ENCODE measurements at regions not wholly inside any gene's neighbourhood (a gene's known extent, or its start where the extent isn't known, plus 50 kb on each side); places are given as distances from the start of the nearest gene placed in this dataset.

GRCh38 chr2:221312634-221313033, 259.5 kb downstream of the EPHA4 start:
- no peak overlapping the region for H3K27ac Mint-ChIP-seq (ENCODE audit: unreplicated experiment)

GRCh38 chr2:221314786-221315185, 257.3 kb downstream of the EPHA4 start:
- no peak for DNase-seq (ENCODE audit: low read depth, low spot score)
- Mint-ChIP-seq H3K9me3 (no peaks in the 10 kb centered on the region), H3K4me3 (no peak overlapping the region), H3K27me3 (ENCODE audit: low read depth) (no peaks in the 10 kb centered on the region), H3K36me3 (ENCODE audit: low read depth) (no peaks in the 10 kb centered on the region), H3K27ac (ENCODE audit: unreplicated experiment) (no peak overlapping the region), H3K4me1 (no peaks in the 10 kb centered on the region)
- TF ChIP-seq CTCF (conservative IDR thresholded peaks at IDR 0.05) = no peak

More at GRCh38 chr2:221312634-221313033, 259.5 kb downstream of the EPHA4 start:
- TF ChIP-seq CTCF (conservative IDR thresholded peaks at IDR 0.05) = no peak
- H3K27me3 Mint-ChIP-seq (ENCODE audit: low read depth) = no peaks in the 10 kb centered on the region
- DNase-seq (ENCODE audit: low read depth, low spot score) = no peak
- no peaks in the 10 kb centered on the region for H3K9me3 Mint-ChIP-seq
- no peak overlapping the region for H3K4me3 Mint-ChIP-seq
- H3K36me3 Mint-ChIP-seq (ENCODE audit: low read depth) = no peaks in the 10 kb centered on the region
- H3K4me1 Mint-ChIP-seq = no peaks in the 10 kb centered on the region

- no peak for DNase-seq (ENCODE audit: low read depth, low spot score)
- no peak overlapping the region for H3K27ac Mint-ChIP-seq (ENCODE audit: unreplicated experiment)
- no peak overlapping the region for H3K4me3 Mint-ChIP-seq
- TF ChIP-seq CTCF (conservative IDR thresholded peaks at IDR 0.05) = no peak
- no peaks in the 10 kb centered on the region for H3K27me3 Mint-ChIP-seq (ENCODE audit: low read depth)
- no peaks in the 10 kb centered on the region for H3K36me3 Mint-ChIP-seq (ENCODE audit: low read depth)
- H3K9me3 Mint-ChIP-seq = no peaks in the 10 kb centered on the region
- peaks cover 6% of the 10 kb centered on the region for H3K4me1 Mint-ChIP-seq
Observed at GRCh38 chr2:221318376-221319130, 253.6 kb downstream of the EPHA4 start.

GRCh38 chr2:221322741-221323140, 249.4 kb downstream of the EPHA4 start:
- Mint-ChIP-seq H3K36me3 (ENCODE audit: low read depth) (no peaks in the 10 kb centered on the region), H3K4me1 (peaks cover 6% of the 10 kb centered on the region), H3K9me3 (peaks cover 2% of the 10 kb centered on the region), H3K27me3 (ENCODE audit: low read depth) (no peaks in the 10 kb centered on the region), H3K4me3 (no peak overlapping the region), H3K27ac (ENCODE audit: unreplicated experiment) (no peak overlapping the region)
- DNase-seq (ENCODE audit: low read depth, low spot score) = no peak
- TF ChIP-seq CTCF (conservative IDR thresholded peaks at IDR 0.05) = no peak

- Mint-ChIP-seq H3K4me3 (no peak overlapping the region), H3K9me3 (peaks cover 2% of the 10 kb centered on the region), H3K36me3 (ENCODE audit: low read depth) (no peaks in the 10 kb centered on the region), H3K4me1 (peaks cover 6% of the 10 kb centered on the region), H3K27ac (ENCODE audit: unreplicated experiment) (no peak overlapping the region), H3K27me3 (ENCODE audit: low read depth) (no peaks in the 10 kb centered on the region)
- DNase-seq (ENCODE audit: low read depth, low spot score) = no peak
- no peak for TF ChIP-seq CTCF (conservative IDR thresholded peaks at IDR 0.05)
Observed at GRCh38 chr2:221323513-221323912, 248.6 kb downstream of the EPHA4 start.
